IMR-90 (cell line): ENCODE measurements at regions not wholly inside any gene's neighbourhood (a gene's known extent, or its start where the extent isn't known, plus 50 kb on each side); places are given as distances from the start of the nearest gene placed in this dataset.

ENCODE experiments used
- ATAC-seq: fragments of 200-7000 bp; cut with Tn5 transposase; 2 replicates; pipeline ENCODE4 v1.9.1; 2020; ENCODE audit warnings: low read depth, mild to moderate bottlenecking, moderate library complexity
- BruUV-seq: library from RNA; stranded (reverse); fragments of 400-500 nt; replicated peaks from 2 replicates; lab custom pipeline; 2021; lab: Mats Ljungman, UMichigan
- CTCF ChIA-PET: fragments of 300-600 bp; formaldehyde crosslinking; extraction: SDS; loops from one replicate; lab custom pipeline; 2021; ENCODE audit warnings: antibody characterized with exemption; lab: Yijun Ruan, JAX
- POLR2A ChIA-PET: fragments of 300-600 bp; sonication (Branson Sonifier 250); formaldehyde crosslinking; loops from one replicate; lab custom pipeline; 2022; ENCODE audit warnings: antibody characterized with exemption; ENCODE audit not compliant: unreplicated experiment; lab: Charles Lee
- DNase-seq: peaks from one replicate; pipeline ENCODE4 v3.0.0; 2013
- H2AFZ ChIP-seq: replicated peaks from 2 replicates; pipeline ENCODE3; 2013; ENCODE audit warnings: low read length, mild to moderate bottlenecking; ENCODE audit not compliant: poor library complexity
- H2AK5ac ChIP-seq: 2 replicates; pipeline ENCODE4 v1.6.1; 2013; ENCODE audit warnings: low read depth, low read length, inconsistent platforms
- H2AK9ac ChIP-seq: replicated peaks from 2 replicates; pipeline ENCODE3; 2013; ENCODE audit warnings: mild to moderate bottlenecking, low read depth, low read length, moderate library complexity; ENCODE audit not compliant: poor library complexity
- H2BK120ac ChIP-seq: 2 replicates; pipeline ENCODE4 v1.6.1; 2013; ENCODE audit warnings: low read depth, low read length, inconsistent platforms
- H2BK15ac ChIP-seq: 3 replicates; pipeline ENCODE4 v1.6.1; 2013; ENCODE audit warnings: low read depth, low read length, inconsistent platforms
- H2BK20ac ChIP-seq: 2 replicates; pipeline ENCODE4 v1.6.1; 2013; ENCODE audit warnings: low read depth, mild to moderate bottlenecking, inconsistent platforms, low read length, moderate library complexity
- H2BK5ac ChIP-seq: 2 replicates; pipeline ENCODE4 v1.6.1; 2013; ENCODE audit warnings: mild to moderate bottlenecking, low read depth, low read length, inconsistent platforms; ENCODE audit not compliant: poor library complexity, severe bottlenecking
- H3K14ac ChIP-seq: replicated peaks from 2 replicates; pipeline ENCODE4 v1.6.1; 2013; ENCODE audit warnings: low read depth, low read length, inconsistent platforms
- H3K18ac ChIP-seq: 2 replicates; pipeline ENCODE4 v1.6.1; 2013; ENCODE audit warnings: low read depth, low read length, control low read depth
- H3K23ac ChIP-seq: 2 replicates; pipeline ENCODE4 v1.6.1; 2013; ENCODE audit warnings: low read depth, low read length, inconsistent platforms
- H3K27ac ChIP-seq: 2 replicates; pipeline ENCODE4 v1.5.1; 2013; ENCODE audit warnings: mild to moderate bottlenecking, control low read depth, low read length; ENCODE audit not compliant: insufficient read depth
- H3K27me3 ChIP-seq: 2 replicates; pipeline ENCODE4 v1.6.1; 2013; ENCODE audit warnings: low read length; ENCODE audit not compliant: control insufficient read depth, insufficient read depth
- H3K36me3 ChIP-seq: 2 replicates; pipeline ENCODE4 v1.6.1; 2013; ENCODE audit warnings: low read length, mixed read lengths; ENCODE audit not compliant: control insufficient read depth, insufficient read depth
- H3K4ac ChIP-seq: 2 replicates; pipeline ENCODE4 v1.6.1; 2013; ENCODE audit warnings: low read depth, low read length, inconsistent platforms
- H3K4me1 ChIP-seq: 2 replicates; pipeline ENCODE4 v1.6.1; 2013; ENCODE audit warnings: low read length, mixed read lengths; ENCODE audit not compliant: control insufficient read depth, insufficient read depth
- H3K4me2 ChIP-seq: 2 replicates; pipeline ENCODE4 v1.6.1; 2013; ENCODE audit warnings: low read depth, mild to moderate bottlenecking, control low read depth, low read length, moderate library complexity
- H3K4me3 ChIP-seq: 2 replicates; pipeline ENCODE4 v1.5.1; 2013; ENCODE audit warnings: low read depth, mild to moderate bottlenecking, control low read depth, low read length, moderate library complexity; ENCODE audit not compliant: insufficient read depth
- H3K56ac ChIP-seq: 2 replicates; pipeline ENCODE4 v1.6.1; 2013; ENCODE audit warnings: low read length, inconsistent platforms; ENCODE audit not compliant: insufficient read depth; ENCODE audit errors: extremely low read depth
- H3K79me1 ChIP-seq, 2 experiments: 2 replicates each; pipeline ENCODE4 v1.6.1; 2013; ENCODE audit warnings: low read length in 2 of 2, inconsistent platforms in 1 of 2, low read depth in 1 of 2
- H3K9ac ChIP-seq: 2 replicates; pipeline ENCODE4 v1.6.1; 2013; ENCODE audit warnings: low read depth, low read length, control low read depth
- H3K9me1 ChIP-seq: 2 replicates; pipeline ENCODE4 v1.6.1; 2013; ENCODE audit warnings: low read length, inconsistent platforms; ENCODE audit not compliant: insufficient read depth
- H3K9me3 ChIP-seq: 2 replicates; pipeline ENCODE4 v1.6.1; 2013; ENCODE audit warnings: low read length; ENCODE audit not compliant: control insufficient read depth, insufficient read depth
- H4K20me1 ChIP-seq: 2 replicates; pipeline ENCODE4 v1.6.1; 2013; ENCODE audit warnings: low read length, inconsistent platforms; ENCODE audit not compliant: insufficient read depth
- H4K5ac ChIP-seq: 2 replicates; pipeline ENCODE4 v1.6.1; 2013; ENCODE audit warnings: mild to moderate bottlenecking, low read depth, low read length, control low read depth
- H4K8ac ChIP-seq, 2 experiments: 2 replicates each; pipeline ENCODE4 v1.6.1; 2013; ENCODE audit warnings: low read depth in 2 of 2, low read length in 2 of 2, control low read depth in 1 of 2, inconsistent platforms in 1 of 2
- H4K91ac ChIP-seq: 2 replicates; pipeline ENCODE4 v1.6.1; 2013; ENCODE audit warnings: low read depth, low read length, inconsistent platforms; ENCODE audit not compliant: insufficient read depth
- BHLHE40 ChIP-seq: fragments of 150-350 bp; IDR thresholded peaks from 2 replicates; pipeline ENCODE4 v1.6.1; 2016; ENCODE audit warnings: mild to moderate bottlenecking, low read depth, low read length
- CEBPB ChIP-seq: IDR thresholded peaks from 2 replicates; pipeline ENCODE4 v1.6.1; 2012; ENCODE audit warnings: low read depth, low read length, improper control_type of control experiment
- CHD1 ChIP-seq: IDR thresholded peaks from 2 replicates; pipeline ENCODE4 v1.6.1; 2012; ENCODE audit warnings: low read depth, low read length, improper control_type of control experiment
- CTCF ChIP-seq: conservative IDR thresholded peaks from 2 replicates; pipeline ENCODE4 v1.5.1; 2012; ENCODE audit warnings: mild to moderate bottlenecking, low read depth, low read length, improper control_type of control experiment
- FOS ChIP-seq: fragments of 150-350 bp; IDR thresholded peaks from 2 replicates; pipeline ENCODE4 v1.6.1; 2016; ENCODE audit warnings: low read depth, low read length
- MAFK ChIP-seq: IDR thresholded peaks from 2 replicates; pipeline ENCODE4 v1.6.1; 2012; ENCODE audit warnings: low read depth, low read length, improper control_type of control experiment
- NFE2L2 ChIP-seq: fragments of 150-350 bp; IDR thresholded peaks from 2 replicates; pipeline ENCODE4 v1.6.1; 2016; ENCODE audit warnings: low read depth, mild to moderate bottlenecking, low read length
- POLR2A ChIP-seq: IDR thresholded peaks from 2 replicates; pipeline ENCODE4 v1.6.1; 2012; ENCODE audit warnings: mild to moderate bottlenecking, low read depth, low read length
- RCOR1 ChIP-seq: IDR thresholded peaks from 2 replicates; pipeline ENCODE4 v1.6.1; 2012; ENCODE audit warnings: mild to moderate bottlenecking, low read length, improper control_type of control experiment; ENCODE audit not compliant: insufficient replicate concordance
- RFX5 ChIP-seq: IDR thresholded peaks from 2 replicates; pipeline ENCODE4 v1.8.0; 2012; ENCODE audit warnings: low read depth, mild to moderate bottlenecking, low read length, moderate library complexity
- SMC3 ChIP-seq: fragments of 150-350 bp; IDR thresholded peaks from 2 replicates; pipeline ENCODE4 v1.6.1; 2016; ENCODE audit warnings: low read depth, mild to moderate bottlenecking, antibody characterized with exemption, low read length, moderate library complexity
- WGBS, 2 experiments: methylation state at CpG; one replicate each; pipeline versions ENCODE4 v1.1.5 to v1.1.7; 2013; ENCODE audit warnings: missing lambda C conversion rate in 2 of 2; ENCODE audit not compliant: insufficient read length in 1 of 2; ENCODE audit errors: extremely low coverage in 2 of 2; 5-methylcytosine and 5-hydroxymethylcytosine counted together
- dilution Hi-C: fragments of 300-500 bp; cut with HindIII; formaldehyde crosslinking; loops from one replicate; pipeline ENCODE4 v1.14.3; 2018; ENCODE audit warnings: low sequenced_read_pairs; ENCODE audit not compliant: unreplicated experiment
- in situ Hi-C: fragments of 300-500 bp; cut with MboI; formaldehyde crosslinking; loops from 3 replicates; pipeline ENCODE4 v1.14.3; 2019; ENCODE audit warnings: low sequenced_read_pairs, inconsistent platforms, mixed read lengths
- intact Hi-C: fragments of 100-400 bp; cut with micrococcal nuclease; formaldehyde crosslinking; loops from 2 replicates; pipeline ENCODE4 v1.10.0; 2022

- in situ Hi-C loops = no loop called here
- dilution Hi-C loops = no loop called here
- POLR2A ChIA-PET = no interaction called here
These were observed 337.3 kb upstream of the ATP10A start for GRCh38 chr15:26200427-26200826.

More at GRCh38 chr15:26200427-26200826, 337.3 kb upstream of the ATP10A start:
- Histone ChIP-seq H3K14ac (no peak overlapping the region), H2AFZ (no peak overlapping the region), H3K27me3 (no peaks in the 10 kb centered on the region), H3K9ac (no peak overlapping the region), H3K79me1 (no peaks in the 10 kb centered on the region), H3K36me3 (no peaks in the 10 kb centered on the region), H3K56ac (no peak overlapping the region), H3K4me2 (no peak overlapping the region), H2BK15ac (no peak overlapping the region), H3K9me3 (peaks cover 9% of the 10 kb centered on the region), H4K8ac (no peak overlapping the region), H3K18ac (no peak overlapping the region), H2BK120ac (no peak overlapping the region), H4K20me1 (no peaks in the 10 kb centered on the region), H2BK5ac (no peak overlapping the region), H4K5ac (no peak overlapping the region), H3K27ac (no peak overlapping the region), H3K4me3 (no peak overlapping the region), H4K91ac (no peak overlapping the region), H2AK9ac (no peak overlapping the region), H2BK20ac (no peak overlapping the region), H2AK5ac (no peak overlapping the region), H3K4me1 (no peaks in the 10 kb centered on the region), H3K9me1 (no peaks in the 10 kb centered on the region), H3K23ac (no peak overlapping the region), H3K4ac (no peak overlapping the region)
- no TSS peak for BruUV-seq
- ATAC-seq (no peak), DNase-seq (no peak)
- no CpG with 5 or more reads among the region's 8 CpGs for WGBS, 2 experiments
- CTCF ChIA-PET = interaction anchor here (0.7 kb wide), 1 partner anchor 85 kb away, joined by 5 read pairs; no protein-coding TSS in a partner anchor
- TF ChIP-seq CTCF (no peak), RFX5 (no peak), RCOR1 (no peak), FOS (no peak), CHD1 (no peak), CEBPB (no peak), POLR2A (no peak), BHLHE40 (no peak), NFE2L2 (no peak), MAFK (no peak), SMC3 (no peak)
- intact Hi-C loops = no loop called here
